Suprapubic skin (tissue), 4 donors: ENCODE measurements at regions not wholly inside any gene's neighbourhood (a gene's known extent, or its start where the extent isn't known, plus 50 kb on each side); places are given as distances from the start of the nearest gene placed in this dataset.

ENCODE experiments used
- CTCF ChIP-seq, 2 donors: fragments of 200-600 bp in 1 of 2; fragments of 450-650 bp in 1 of 2; sonication (generic) in 1 of 2; IDR thresholded peaks; one replicate each; pipeline ENCODE4 v1.5.1; 2016 to 2019; ENCODE audit warnings: antibody characterized with exemption in 2 of 2, mild to moderate bottlenecking in 1 of 2, moderate library complexity in 1 of 2
- POLR2A ChIP-seq, 2 donors: fragments of 450-650 bp; IDR thresholded peaks; one replicate each; pipeline ENCODE4 v1.6.1; 2017; ENCODE audit warnings: antibody characterized with exemption in 2 of 2, mild to moderate bottlenecking in 2 of 2, moderate library complexity in 2 of 2
- POLR2AphosphoS5 ChIP-seq, 3 donors: sonication (generic); formaldehyde crosslinking; IDR thresholded peaks; one replicate each; pipeline ENCODE4 v1.6.1; 2017; ENCODE audit warnings: antibody characterized with exemption in 3 of 3

GRCh38 chr1:204799630-204800029 lies 71.0 kb upstream of the NFASC start:
- TF ChIP-seq CTCF (IDR thresholded peaks at IDR 0.05) (no peak), POLR2A (IDR thresholded peaks at IDR 0.05) (no peak), POLR2AphosphoS5 (IDR thresholded peaks at IDR 0.05) (no peak)
